GM12892 (cell line): ENCODE measurements at regions not wholly inside any gene's neighbourhood (a gene's known extent, or its start where the extent isn't known, plus 50 kb on each side); places are given as distances from the start of the nearest gene placed in this dataset.

Source experiments
- POLR2A ChIP-seq: IDR thresholded peaks from 2 replicates; pipeline ENCODE4 v1.6.1; 2011; ENCODE audit warnings: low read depth, low read length, control low read depth
- POLR2AphosphoS5 ChIP-seq: IDR thresholded peaks from 2 replicates; pipeline ENCODE4 v1.6.1; 2011; ENCODE audit warnings: low read depth, low read length, control low read depth

DNA sequence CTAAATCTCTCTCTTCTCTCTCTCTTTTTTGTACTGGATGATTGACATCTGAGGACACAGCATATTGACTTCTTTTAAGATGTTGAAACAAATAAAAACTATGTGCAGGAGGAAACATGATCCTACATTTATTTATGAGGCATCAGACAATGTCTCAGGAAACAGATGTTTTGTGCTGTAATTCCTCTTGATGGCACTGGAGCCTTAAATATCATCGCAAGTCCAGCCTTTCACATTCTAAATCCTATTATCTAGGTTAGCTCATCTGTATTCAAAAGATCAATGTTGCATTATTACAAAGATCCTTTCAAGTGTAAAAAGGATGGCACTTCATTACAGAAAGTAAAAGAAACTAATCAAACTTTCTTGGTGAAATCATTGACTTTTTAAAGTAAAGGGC, 63.9 kb downstream of the MAT2B start:
- TF ChIP-seq POLR2A = no peak
- no peak for TF ChIP-seq POLR2AphosphoS5
